ENCODE measurements at regions not wholly inside any gene's neighbourhood (a gene's known extent, or its start where the extent isn't known, plus 50 kb on each side); places are given as distances from the start of the nearest gene placed in this dataset.

GRCh38 chr2:60079562-60079961 lies 473.9 kb downstream of the BCL11A start:
- Mint-ChIP-seq H3K9me3 (no peaks in the 10 kb centered on the region), H3K4me1 (ENCODE audit: low read depth) (no peaks in the 10 kb centered on the region), H3K4me3 (no peak overlapping the region), H3K36me3 (ENCODE audit: low read depth) (no peaks in the 10 kb centered on the region), H3K27me3 (no peaks in the 10 kb centered on the region), H3K27ac (no peak overlapping the region)
- ChIA-PET CTCF (no interaction called here), POLR2A (no interaction called here)
- H3K27ac ChIP-seq (ENCODE audit: low read depth in 1 of 2, low read length in 2 of 2), result no peak overlapping the region
- no peaks in the 10 kb centered on the region for H3K27me3 ChIP-seq (ENCODE audit: control insufficient read depth in 1 of 2, insufficient read depth in 2 of 2, low read length in 2 of 2)
- ATAC-seq (ENCODE audit: poor library complexity) (no peak), DNase-seq (no peak)
- peaks cover 0 to 4% of the 10 kb centered on the region in 2 experiments for H3K9me3 ChIP-seq (ENCODE audit: control insufficient read depth in 1 of 2, insufficient read depth in 1 of 2, low read length in 2 of 2)
- no peak overlapping the region for H3K4me3 ChIP-seq (ENCODE audit: low read length)
- H3K36me3 ChIP-seq (ENCODE audit: insufficient read depth, low read length), result no peaks in the 10 kb centered on the region
- no peaks in the 10 kb centered on the region for H3K4me1 ChIP-seq (ENCODE audit: insufficient read depth, low read length)
- intact Hi-C loops (cut with DNase I, micrococcal nuclease), result no loop called here
- TF ChIP-seq CTCF (IDR thresholded peaks at IDR 0.05), result no peak

DNA sequence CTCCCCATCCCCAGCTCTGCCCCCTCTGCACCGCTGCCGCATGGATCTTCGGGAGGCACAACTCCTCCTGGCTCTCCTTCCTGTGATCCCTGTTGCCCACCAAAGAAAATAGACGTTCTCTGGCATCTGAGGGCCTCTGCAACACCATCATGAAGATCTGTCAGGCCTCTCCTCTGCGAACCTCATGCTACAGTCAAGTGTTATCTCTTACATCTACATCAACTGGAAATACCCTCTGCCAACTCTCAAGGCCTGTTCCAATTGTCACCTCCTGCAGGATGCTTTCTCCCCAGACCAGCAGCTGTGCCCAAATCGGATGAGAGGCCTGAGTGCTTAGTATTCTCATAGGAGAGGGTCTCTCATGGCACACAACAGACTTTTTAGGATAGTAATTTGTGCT lies 478.4 kb downstream of the BCL11A start:
- no peak for TF ChIP-seq CTCF (IDR thresholded peaks at IDR 0.05)
- no peaks in the 10 kb centered on the region for H3K27me3 Mint-ChIP-seq
- H3K27me3 ChIP-seq (ENCODE audit: control insufficient read depth in 1 of 2, insufficient read depth in 2 of 2, low read length in 2 of 2), result no peaks in the 10 kb centered on the region
- CTCF ChIA-PET, result no interaction called here
- H3K36me3 Mint-ChIP-seq (ENCODE audit: low read depth), result no peaks in the 10 kb centered on the region
- H3K27ac ChIP-seq (ENCODE audit: low read depth in 1 of 2, low read length in 2 of 2), result no peak overlapping the region
- no peaks in the 10 kb centered on the region for H3K36me3 ChIP-seq (ENCODE audit: insufficient read depth, low read length)
- H3K9me3 ChIP-seq (ENCODE audit: control insufficient read depth in 1 of 2, insufficient read depth in 1 of 2, low read length in 2 of 2), result no peaks in the 10 kb centered on the region
- no peaks in the 10 kb centered on the region for H3K4me1 Mint-ChIP-seq (ENCODE audit: low read depth)
- H3K4me3 Mint-ChIP-seq, result no peak overlapping the region
- DNase-seq (no peak), ATAC-seq (ENCODE audit: poor library complexity) (no peak)
- H3K4me3 ChIP-seq (ENCODE audit: low read length), result no peak overlapping the region
- H3K9me3 Mint-ChIP-seq, result no peaks in the 10 kb centered on the region
- H3K4me1 ChIP-seq (ENCODE audit: insufficient read depth, low read length), result no peaks in the 10 kb centered on the region
- POLR2A ChIA-PET, result no interaction called here
- no peak overlapping the region for H3K27ac Mint-ChIP-seq
- intact Hi-C loops (cut with DNase I, micrococcal nuclease), result no loop called here

DNA sequence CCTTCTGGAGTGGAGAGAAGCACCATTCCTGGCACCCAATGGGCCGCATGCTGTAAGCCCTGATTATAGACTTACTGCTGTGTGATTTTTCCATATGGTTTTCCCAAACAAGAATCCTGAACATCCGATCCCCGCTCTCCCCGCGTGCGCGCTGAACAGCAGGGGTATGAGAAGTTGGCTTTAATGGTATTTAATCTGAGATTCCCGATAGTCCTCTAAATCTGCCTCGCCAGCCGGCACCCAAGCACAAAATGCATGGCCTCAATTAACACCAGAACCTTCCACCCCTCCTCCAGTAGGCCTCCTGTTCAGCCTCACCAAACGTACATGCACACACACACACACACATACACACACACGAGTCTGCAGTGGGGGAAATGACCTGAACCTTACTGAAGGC lies 480.3 kb downstream of the BCL11A start:
- Mint-ChIP-seq H3K4me3 (no peak overlapping the region), H3K27me3 (no peaks in the 10 kb centered on the region), H3K27ac (no peak overlapping the region), H3K9me3 (no peaks in the 10 kb centered on the region), H3K4me1 (ENCODE audit: low read depth) (no peaks in the 10 kb centered on the region), H3K36me3 (ENCODE audit: low read depth) (no peaks in the 10 kb centered on the region)
- H3K9me3 ChIP-seq (ENCODE audit: control insufficient read depth in 1 of 2, insufficient read depth in 1 of 2, low read length in 2 of 2), result no peaks in the 10 kb centered on the region
- POLR2A ChIA-PET, result no interaction called here
- intact Hi-C loops (cut with DNase I, micrococcal nuclease), result no loop called here
- H3K27ac ChIP-seq (ENCODE audit: low read depth in 1 of 2, low read length in 2 of 2), result no peak overlapping the region
- ATAC-seq (ENCODE audit: poor library complexity), result no peak
- no peak overlapping the region for H3K4me3 ChIP-seq (ENCODE audit: low read length)
- CTCF ChIA-PET, result no interaction called here
- TF ChIP-seq CTCF (IDR thresholded peaks at IDR 0.05), result no peak
- DNase-seq, result no peak
- H3K4me1 ChIP-seq (ENCODE audit: insufficient read depth, low read length), result no peaks in the 10 kb centered on the region
- H3K27me3 ChIP-seq (ENCODE audit: control insufficient read depth in 1 of 2, insufficient read depth in 2 of 2, low read length in 2 of 2), result no peaks in the 10 kb centered on the region
- H3K36me3 ChIP-seq (ENCODE audit: insufficient read depth, low read length), result no peaks in the 10 kb centered on the region

Data from CD4-positive, alpha-beta T cell (primary cell).